NCI-H510A treated with DMSO at 0.1 percent for 48 hours (cell line): ENCODE measurements at regions not wholly inside any gene's neighbourhood (a gene's known extent, or its start where the extent isn't known, plus 50 kb on each side); places are given as distances from the start of the nearest gene placed in this dataset.
"Not testable (repeated sequence)": the region's sequence is repeated elsewhere in the genome, so short reads cannot be mapped to it uniquely, and the experiment has no call there.

ENCODE experiments used
- DNase-seq: peaks from one replicate; lab custom pipeline; 2025; lab: John Stamatoyannopoulos, UW

DNA sequence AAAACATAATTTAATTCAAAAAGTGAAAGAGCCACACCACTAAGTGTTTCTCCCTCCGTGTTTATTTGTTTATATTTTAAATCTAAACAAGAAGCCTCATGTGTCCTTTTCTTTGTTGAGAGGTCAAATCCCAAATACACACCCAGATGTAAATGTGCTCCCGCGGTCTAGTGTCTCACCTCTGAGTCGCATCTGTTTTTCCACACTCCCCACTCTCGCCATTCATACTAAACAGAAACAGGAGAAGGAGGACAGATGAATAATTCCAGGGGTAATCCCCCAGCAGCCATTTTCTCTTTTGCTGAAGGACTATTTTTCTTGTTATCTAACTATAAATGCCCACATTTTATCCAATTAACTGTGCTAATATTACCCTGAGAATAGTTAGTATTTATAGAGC is 361.6 kb upstream of the RIOK2 start:
- DNase-seq: no peak

- DNase-seq: no peak
Observed at GRCh38 chr5:97545446-97545845, 362.4 kb upstream of the RIOK2 start.

- DNase-seq: no peak
Observed at GRCh38 chr5:97545886-97546535, 363.0 kb upstream of the RIOK2 start.

GRCh38 chr5:97547430-97547829 is 364.4 kb upstream of the RIOK2 start:
- DNase-seq: no peak

DNA sequence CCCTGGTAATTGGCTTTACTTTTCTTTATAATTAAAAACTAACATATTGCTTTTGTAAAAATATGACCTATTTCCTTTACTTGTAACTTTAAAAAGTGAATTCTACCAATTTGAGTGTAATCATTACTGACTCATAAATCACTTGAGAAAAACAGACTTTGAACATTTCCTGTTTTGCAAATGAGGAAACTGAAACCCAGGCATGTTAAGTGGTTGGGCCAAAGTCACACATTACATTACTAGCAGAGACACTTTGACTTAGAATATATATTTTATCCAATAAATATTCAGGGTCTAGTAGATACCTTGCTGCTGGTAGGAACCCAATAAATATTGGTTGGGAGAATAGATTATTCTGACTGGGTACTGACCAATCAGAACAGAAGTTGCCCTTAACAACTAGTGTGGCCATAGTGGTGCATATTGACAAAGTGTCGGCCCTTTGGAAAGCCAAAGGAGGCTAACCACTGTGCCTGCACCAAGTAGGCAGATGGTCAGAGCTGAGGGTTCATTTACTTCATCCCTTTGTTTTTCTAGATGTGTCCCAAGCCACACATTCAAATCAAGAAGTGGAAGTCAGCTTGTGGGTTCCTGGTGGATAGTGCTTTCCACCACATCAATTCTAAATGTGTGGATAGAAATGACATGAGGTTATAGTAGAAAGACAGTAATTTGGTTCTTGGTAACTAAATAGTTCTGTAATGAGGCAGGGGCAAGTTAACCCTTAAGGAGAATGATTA is 365.1 kb upstream of the RIOK2 start:
- no peak for DNase-seq

DNA sequence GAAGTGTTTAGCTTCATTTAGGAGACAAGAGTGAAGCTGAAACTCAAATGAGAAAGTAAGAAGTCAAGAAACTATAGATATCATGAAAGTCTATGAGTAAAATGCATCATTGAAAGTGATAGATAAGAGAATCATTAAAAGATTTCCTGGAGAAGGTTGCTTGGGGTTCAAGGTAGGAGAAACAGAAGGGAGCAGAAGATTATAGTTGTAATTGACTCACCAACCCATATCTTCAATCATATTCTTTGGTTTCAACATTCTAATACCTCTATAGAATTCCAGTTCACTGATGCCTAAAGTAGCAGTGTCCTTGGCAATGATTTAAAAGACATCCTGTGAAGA is 365.7 kb upstream of the RIOK2 start:
- DNase-seq: no peak

- no peak for DNase-seq
Observed at GRCh38 chr5:97549496-97549895, 366.4 kb upstream of the RIOK2 start.

DNA sequence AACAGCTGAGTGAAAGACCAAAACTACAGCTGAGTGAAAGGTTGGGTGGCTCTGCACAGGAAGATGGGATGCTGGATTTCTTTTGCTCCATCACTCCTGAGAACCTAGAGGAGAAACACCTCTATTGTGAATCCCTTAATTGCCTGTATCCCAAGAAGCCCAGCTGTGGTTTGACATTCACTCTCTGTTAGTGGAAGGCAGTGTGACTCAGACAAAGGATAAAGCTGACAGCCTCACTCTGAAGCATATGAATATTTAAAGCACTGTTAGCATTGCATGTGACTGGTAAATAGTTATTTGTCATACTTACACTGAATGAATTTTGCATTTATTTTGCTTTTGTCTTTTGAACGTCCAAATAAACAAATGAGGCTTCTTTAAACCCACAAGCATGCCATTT is 367.1 kb upstream of the RIOK2 start:
- no peak for DNase-seq

- no peak for DNase-seq
Observed at GRCh38 chr5:97550818-97551217, 367.8 kb upstream of the RIOK2 start.

GRCh38 chr5:97553604-97554452 is 370.8 kb upstream of the RIOK2 start:
- no peak for DNase-seq

DNA sequence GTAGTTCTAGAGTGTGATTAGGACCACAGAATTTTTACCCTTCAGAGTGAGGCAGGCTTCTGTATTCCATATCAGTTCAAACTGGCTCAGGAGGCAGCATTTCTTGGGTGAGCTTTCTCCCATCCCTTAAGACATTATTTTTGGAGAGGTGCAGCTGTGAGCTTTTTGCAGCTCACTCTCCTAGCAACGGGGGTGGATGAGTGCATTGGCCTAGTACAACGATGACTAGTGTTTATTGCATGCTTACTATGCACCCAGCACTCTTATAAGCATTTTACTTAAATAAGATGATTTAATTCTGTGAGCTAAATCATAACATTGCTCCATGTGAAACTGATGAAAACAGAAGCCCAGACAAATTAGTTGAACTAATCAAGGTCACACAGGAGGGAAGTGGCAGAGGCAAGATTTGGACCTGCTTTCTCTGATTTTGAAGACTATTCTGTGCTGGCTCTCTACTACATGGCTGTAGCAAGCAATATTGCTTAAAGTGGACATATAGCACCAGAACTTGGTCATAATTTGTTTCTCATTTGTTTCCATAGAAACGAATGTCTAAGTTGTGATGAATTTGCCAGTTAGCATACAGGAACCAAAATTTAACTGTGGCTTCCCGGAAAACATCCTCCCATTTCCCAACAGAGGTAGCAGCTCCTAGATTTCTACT is 372.1 kb upstream of the RIOK2 start:
- no peak for DNase-seq

DNA sequence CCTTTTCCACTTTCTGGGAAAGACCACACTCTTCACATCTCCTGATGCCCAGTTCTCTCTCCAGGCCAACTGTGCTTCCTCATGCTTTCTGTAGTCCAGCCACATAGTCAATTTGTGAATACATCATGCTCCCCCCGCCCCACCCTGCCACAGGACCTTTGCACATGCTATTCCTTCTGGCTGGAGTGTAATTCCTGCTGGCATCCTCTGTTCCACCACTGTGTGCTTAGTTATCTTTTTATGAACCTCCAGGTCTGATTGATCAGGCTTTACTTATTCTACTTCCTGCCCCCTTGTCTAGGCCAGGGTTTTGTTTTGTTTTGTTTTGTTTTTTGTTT is 372.6 kb upstream of the RIOK2 start:
- no peak for DNase-seq

GRCh38 chr5:97559827-97560598 is 377.0 kb upstream of the RIOK2 start:
- DNase-seq: no peak

DNA sequence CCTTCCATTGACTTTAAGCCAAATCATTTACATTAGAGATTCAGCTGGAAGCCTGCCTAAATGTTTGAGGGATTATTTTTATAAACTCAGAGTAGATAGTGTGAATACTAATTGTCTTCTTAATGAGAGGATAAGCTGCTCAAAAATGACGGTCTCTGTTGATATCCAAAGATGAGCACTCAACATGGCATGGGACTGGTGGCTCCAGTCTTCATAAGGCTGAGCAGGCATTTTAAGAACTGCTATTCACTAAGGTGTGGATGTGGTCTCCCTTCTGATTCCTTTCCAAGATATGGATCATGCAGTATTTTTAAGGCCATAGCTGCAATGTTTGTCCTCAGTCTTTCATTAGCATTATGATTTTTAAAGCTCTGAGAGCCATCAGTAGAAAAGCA is 377.5 kb upstream of the RIOK2 start:
- DNase-seq: no peak

DNA sequence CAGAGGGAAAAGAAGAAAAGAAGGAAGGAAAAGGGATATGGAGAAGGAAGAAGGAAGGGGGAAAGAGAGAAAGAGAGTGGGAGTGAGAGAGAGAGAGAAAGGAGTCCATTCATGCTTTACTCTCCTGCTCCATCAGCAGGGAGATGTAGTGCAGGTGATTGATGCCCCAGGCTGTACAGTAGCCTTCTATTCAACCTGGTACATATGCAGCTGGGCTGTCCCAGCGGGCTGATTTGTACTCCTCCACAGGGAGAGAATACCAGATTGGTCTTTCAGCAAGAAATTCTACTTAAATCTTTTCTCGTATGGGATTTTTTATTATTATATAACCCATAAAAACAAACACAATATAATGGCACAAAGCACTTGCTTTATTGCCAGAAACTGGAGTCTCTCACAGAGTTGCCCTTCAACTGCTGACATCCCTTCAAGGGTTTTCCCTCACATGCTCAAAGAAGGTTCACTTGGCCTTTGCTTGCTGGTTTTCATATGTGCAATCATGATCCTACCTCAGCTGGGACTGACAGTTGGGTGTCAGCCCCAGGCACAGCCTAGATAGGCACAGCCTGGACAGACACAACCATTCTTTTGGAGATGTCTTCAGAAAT is 380.1 kb upstream of the RIOK2 start:
- DNase-seq: no peak

- DNase-seq: no peak
Observed at GRCh38 chr5:97568382-97568781, 385.3 kb upstream of the RIOK2 start.

DNA sequence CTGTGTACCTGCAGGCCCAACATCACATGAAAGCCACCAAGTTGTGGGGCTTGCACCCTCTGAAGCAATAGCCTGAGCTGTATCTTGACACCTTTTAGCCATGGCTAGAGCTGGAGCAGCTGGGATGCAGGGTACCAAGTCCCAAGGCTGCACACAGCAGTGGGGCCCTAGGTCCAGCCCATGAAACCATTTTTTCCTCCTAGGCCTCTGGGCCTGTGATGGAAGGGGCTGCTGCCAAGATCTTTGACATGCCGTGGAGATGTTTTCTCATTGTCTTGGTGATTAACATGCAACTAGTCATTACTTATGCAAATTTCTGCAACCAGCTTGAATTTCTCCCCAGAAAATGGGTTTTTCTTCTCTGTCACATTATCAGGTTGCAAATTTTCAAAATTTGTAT is 387.2 kb upstream of the RIOK2 start:
- no peak for DNase-seq

- DNase-seq: no peak
Observed at GRCh38 chr5:97575322-97575721, 392.3 kb upstream of the RIOK2 start.

GRCh38 chr5:97576956-97577355 is 393.9 kb upstream of the RIOK2 start:
- DNase-seq: no peak

GRCh38 chr5:97579977-97580376 is 396.9 kb upstream of the RIOK2 start:
- DNase-seq: not testable (repeated sequence)

- no peak for DNase-seq
Observed at GRCh38 chr5:97580746-97581145, 397.7 kb upstream of the RIOK2 start.

DNA sequence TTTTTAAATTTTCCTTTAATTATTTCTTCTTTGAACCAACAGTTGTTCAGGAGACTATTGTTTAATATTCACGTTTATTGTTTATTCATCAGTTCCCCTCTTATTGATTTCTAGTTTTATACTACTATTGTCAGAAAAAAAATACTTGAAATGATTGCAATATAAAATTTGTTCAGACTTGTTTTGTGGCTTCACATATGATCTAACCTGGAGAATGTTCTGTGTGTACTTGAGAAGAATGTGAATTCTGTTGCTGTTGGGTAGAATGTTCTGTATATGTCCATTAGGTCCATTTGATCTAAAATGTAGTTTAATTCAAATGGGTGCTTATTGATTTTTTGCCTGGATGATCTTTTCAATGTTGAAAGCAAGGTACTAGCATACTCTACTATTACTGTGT is 408.7 kb upstream of the RIOK2 start:
- no peak for DNase-seq
